Islet precursor cell (in vitro differentiated cells): ENCODE measurements at regions not wholly inside any gene's neighbourhood (a gene's known extent, or its start where the extent isn't known, plus 50 kb on each side); places are given as distances from the start of the nearest gene placed in this dataset.

Experiments used
- DNase-seq: peaks from one replicate; pipeline ENCODE4 v3.0.0-alpha.2; 2018

DNA sequence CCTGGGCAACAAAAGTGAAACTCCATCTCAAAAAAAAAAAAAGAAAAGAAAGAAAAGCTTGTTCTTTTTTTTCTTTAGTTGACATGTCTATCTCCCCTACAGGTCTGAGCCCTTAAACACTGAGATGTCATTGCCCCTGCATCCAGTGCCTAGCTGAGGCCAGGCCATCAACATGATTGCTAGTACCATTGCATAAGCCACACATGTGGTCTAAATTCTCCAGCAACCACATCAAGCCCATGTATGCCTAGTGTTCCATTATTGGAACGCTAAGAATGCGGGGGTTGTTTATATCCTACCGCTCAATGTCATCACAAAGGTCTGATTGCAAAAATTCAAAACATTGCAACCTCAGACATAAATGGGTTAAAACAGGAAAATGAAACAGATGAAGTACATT is 62.7 kb downstream of the NPTX2 start:
- DNase-seq = no peak

GRCh38 chr7:98681511-98681910 is 64.4 kb downstream of the NPTX2 start:
- DNase-seq = no peak

GRCh38 chr7:98681951-98682350 is 64.9 kb downstream of the NPTX2 start:
- no peak for DNase-seq

GRCh38 chr7:98683514-98683913 is 66.4 kb downstream of the NPTX2 start:
- DNase-seq = no peak

- no peak for DNase-seq
Measured at GRCh38 chr7:98685541-98685940, 68.5 kb downstream of the NPTX2 start.

DNA sequence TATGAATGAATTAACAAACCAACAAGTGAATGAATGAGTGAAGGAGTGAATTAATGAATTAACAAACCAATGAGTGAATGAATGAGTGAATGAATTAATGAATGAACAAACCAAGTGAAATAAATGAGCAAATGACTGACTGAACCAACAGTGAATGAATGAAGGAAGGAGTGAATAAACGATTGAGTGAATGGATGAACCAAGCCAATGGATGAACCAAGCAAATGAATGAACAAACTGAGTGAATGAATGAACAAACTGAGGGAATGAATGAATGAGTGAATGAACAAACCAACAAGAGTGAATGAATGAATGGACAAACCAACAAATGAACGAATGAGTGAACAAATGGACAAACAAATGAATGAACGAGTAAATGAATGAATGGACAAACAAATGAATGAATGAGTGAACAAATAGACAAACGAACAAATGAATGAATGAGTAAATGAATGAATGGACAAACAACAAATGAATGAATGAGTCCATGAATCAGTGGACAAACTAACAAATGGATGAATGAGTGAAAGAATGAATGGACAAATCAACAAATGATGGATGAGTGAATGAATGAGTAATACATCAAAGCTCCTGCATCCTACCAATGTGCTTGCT is 69.5 kb downstream of the NPTX2 start:
- no peak for DNase-seq

DNA sequence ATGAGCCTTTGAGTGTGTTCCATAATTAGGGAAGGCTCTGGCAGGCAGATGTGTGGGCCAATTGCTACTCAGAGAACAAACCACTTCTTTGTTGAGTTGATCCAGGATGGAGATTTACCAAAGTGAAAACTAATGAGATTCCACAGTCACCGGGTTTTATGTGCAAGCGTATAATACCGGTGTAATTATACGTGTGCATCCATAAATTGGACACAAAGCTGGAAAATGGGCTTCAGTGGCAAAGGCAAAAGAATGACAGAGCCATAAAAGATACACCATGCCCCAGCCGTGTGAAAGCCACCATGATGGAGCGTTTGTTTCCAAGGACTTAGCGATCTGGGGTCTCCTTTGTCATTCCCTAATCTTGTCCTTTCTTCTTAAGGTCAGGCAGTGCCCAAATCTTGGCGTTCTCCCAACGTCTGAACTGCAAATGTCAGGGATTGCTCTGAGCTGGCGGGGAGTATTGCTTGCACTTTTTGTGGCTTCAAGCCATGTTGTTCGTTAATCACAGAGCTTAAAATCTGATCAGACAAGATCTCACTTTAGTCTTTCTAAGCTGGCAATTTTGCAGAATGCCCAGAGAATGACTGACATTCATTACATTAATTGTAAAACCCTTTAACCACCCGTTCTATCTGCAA is 70.1 kb downstream of the NPTX2 start:
- no peak for DNase-seq

DNA sequence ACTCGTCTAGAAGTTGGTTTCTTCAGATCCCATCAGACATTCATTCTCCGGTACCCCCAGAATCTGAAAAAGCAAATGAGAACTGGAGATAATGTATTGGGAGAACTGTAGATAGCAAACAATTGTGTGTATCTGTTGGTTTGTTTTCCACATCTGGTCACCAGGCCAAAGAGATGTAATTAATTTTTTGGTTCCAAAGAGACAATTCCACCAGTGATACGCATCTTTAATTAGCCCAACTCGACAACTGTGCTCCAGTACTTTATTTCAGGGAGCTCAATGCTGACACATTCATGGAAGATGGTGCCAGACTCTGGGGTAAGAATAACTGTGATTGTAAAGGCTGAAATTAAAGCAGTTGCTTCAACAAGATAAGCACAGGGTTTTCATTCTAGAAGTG is 74.5 kb downstream of the NPTX2 start:
- DNase-seq = no peak

DNA sequence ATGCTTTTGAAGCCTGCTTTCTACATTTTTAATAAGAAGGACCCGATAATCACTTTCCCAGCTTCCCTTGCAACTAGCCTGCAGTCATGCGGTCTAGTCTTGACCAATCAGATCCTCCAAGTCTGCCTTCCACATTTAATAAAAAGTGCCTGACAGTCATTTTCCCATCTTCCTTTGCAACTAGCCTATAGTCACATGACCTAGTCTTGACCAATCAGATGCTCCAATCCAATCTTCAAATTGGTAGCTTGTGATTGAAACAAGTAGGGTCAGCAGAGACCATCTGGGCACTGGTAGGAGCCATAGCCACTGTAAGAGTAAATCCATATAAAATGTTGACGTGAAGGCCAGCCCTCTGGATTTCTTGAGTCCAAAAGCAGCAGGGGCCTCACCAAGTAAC is 80.0 kb downstream of the NPTX2 start:
- no peak for DNase-seq

GRCh38 chr7:98697485-98698240 is 80.6 kb downstream of the NPTX2 start:
- no peak for DNase-seq

GRCh38 chr7:98698976-98699375 is 81.9 kb downstream of the NPTX2 start:
- no peak for DNase-seq

DNA sequence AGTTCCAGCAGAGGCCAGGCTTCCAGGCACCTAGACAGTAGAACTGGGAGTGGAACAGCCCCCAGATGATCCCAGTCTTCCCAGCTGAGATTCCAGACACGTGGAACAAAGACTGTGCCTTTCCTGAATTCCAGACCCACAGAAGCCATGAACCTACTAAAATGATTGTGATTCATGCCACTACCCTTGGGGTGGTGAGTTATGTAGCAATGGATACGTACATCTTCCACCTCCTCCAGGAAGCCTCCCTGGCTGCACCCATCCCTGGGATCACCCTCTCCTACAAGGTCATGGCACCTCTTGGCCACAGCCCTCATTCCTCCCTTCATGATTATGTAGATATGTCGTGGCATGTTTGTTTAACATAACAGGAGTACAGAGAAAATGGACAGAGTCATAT is 83.4 kb downstream of the NPTX2 start:
- no peak for DNase-seq

DNA sequence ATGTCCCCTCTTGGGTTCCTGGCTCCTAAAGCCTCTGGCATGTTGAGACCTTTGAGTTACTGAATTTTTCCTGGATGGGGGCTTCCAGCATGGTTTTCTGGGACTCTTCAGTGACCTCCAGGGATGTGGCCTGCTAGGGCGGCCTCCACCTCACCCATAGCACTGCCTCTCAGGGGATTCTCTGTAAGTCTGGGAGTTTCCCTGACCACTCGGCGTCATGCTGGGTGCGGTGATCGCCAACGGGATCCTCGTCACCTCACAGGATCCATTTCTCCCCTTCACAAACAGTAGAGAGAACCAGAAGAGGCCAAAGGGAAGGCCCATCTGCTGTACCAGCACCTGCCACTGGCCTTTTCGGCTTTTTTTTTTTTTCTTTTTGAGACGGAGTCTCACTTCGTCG is 84.3 kb downstream of the NPTX2 start:
- no peak for DNase-seq

GRCh38 chr7:98702021-98702420 is 84.9 kb downstream of the NPTX2 start:
- no peak for DNase-seq

DNA sequence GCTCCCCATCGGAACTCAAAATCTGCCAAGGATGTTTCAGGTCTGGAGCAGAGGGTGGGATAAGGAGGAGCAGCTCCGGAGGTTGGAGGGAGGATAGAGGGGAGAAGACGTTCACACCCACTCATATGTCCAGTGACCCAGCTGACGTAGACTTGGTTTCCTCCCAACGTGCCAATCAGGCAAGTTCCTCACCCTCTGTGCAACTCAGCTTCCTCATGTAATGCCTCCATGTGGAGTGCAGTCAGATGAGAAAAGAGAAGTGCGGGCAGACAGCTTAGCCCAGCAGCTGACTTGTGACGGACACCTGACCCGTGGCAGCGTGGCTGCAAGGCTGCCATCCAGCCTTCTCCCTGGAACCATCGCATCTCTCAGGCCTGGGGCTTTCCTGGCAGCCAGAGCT is 86.8 kb downstream of the NPTX2 start:
- no peak for DNase-seq

DNA sequence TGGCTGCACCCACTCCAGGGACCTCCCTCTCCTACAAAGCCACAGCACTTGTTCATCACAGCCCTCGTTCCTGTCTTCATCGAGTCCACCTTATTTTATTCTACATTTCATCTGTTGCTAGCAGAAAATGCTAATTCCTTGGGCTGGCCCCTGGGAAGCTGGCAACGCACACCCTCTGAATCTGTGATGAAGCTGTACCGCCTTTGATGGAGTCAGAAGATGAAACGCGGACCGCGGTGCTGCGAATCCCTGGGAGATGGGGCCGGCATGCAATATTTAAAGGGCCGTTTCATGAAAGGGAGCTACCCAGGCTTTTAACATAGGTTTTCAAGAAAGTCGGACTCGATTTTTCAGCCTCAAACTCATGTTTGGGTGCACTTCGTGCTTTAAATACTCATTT is 88.5 kb downstream of the NPTX2 start:
- DNase-seq = no peak

GRCh38 chr7:98707076-98707475 is 90.0 kb downstream of the NPTX2 start:
- DNase-seq = no peak

DNA sequence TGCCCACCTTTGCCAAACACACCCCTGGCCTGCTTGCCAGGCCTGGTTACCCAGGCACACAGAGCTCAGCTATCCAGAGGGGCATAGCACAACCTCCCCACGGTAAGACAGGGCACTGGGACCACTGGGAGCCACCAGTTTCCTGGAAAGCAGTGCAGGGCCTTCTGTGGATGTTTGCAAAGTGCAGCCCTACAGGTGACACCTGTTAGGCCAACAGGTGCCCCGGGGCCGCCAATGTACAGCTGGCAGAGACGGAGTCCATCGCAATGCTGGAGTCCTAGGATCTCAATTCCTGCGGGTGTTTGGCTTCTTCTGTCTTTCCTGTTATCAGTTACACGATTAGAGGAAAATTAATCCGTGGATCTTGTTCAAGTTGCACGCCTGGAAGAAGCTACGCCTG is 94.9 kb downstream of the NPTX2 start:
- no peak for DNase-seq

DNA sequence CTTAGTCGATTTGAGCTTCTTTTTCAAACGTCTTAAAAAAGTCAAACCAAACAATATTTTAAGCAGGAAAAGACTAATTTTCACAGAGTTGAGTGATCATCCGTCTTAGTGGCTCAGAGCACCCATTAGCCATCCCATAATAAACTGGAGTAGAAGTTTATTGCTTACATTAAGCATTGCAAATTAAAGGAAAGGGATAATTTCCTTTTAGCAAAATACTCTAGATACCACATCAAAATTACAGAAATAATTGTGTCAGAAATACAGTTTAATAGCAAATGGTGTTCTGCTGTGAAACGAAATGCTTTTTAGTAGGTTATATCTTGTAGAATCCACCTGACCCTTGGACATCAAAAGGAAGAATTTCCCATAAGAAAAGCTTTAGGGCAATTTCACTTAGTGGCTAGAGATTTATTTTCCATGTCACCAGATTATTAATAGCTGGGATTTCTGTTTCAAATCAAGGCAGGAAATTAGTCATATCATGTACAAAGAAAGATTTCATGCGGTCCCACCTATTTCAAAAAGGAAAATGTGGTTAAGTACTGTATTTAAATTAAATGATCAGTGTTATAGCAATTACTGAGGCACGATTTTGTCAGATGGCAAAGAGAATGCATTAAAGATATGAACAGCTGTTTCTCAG is 96.2 kb downstream of the NPTX2 start:
- no peak for DNase-seq

- DNase-seq = no peak
Measured at GRCh38 chr7:98719396-98719795, 102.3 kb downstream of the NPTX2 start.

GRCh38 chr7:98722402-98722801 is 105.3 kb downstream of the NPTX2 start:
- no peak for DNase-seq

DNA sequence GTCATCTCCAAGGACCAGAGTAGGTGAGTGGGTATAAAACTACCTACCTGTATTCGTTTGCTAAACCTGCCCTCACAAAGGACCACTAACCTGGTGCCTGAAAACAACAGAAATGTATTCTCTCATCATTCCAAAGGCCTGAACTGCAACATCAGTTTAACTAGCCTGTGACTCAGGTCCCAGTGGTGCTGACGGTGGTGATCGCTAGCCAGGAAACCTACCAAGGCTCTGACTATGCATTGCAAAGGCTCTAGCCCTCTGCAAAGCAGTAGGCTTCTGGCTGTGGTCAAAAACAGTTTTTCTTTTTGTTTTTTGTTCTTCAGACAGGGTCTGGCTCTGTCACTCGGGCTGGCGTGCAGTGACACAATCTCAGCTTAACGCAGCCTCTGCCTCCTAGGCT is 107.5 kb downstream of the NPTX2 start:
- DNase-seq = no peak

- no peak for DNase-seq
Measured at GRCh38 chr7:98727146-98727709, 110.1 kb downstream of the NPTX2 start.

DNA sequence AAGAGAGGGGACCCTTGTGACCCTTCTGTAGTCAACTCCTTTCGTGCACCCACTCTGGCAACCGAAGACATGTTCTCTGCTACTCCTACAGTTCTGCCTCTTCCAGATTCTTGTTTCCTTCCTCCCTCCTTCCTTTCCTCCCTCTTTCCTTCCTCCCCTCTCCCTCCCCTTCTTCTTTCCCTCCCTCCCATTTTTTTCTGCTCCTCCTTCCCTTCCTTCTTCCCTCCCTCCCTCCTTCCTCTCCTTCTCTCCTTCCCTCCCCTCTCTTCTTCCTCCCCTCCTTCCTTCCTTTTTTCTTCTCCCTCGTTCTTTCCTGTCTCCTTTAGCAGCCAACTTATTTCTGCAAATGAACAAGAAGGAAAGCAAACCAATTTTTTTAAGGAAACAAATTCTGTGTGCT is 111.5 kb downstream of the NPTX2 start:
- no peak for DNase-seq
